ENCODE measurements at regions not wholly inside any gene's neighbourhood (a gene's known extent, or its start where the extent isn't known, plus 50 kb on each side); places are given as distances from the start of the nearest gene placed in this dataset.

DNA sequence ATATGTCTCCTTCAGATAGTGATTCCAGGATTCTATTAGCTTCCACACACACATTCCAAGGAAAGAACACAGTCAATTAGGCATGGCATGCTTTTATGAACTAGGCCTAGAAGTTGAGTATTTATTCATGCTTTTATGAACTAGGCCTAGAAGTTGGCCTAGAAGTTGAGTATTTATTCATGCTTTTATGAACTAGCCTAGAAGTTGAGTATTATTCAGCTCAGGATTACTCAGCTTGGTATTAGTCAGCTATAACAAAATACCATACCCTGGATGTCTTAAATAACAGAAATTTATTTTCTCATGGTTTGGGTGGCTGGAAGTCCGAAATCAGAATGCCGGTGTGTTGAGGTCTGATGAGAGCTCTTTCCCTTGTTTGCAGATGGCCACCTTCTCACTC is 442.7 kb upstream of the FLRT2 start:
- DNase-seq: no peak

DNA sequence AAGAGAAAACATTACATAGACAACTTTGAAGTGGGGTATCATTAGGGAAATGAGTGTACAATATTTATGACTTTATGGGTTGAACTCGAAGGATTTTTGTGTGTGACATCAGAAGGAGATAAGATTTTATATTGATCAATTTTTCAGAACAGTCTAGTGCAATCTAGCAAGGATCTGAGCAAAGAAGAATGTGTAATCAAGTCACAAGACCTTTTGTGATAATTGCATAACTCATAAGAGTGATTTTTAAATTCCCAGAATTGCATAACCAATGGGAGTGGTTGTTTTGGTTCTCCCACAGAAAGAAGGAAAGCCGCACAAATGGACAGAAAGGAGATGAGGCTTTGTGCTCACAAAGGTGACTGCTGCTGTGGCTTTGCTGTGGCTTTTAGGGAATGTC is 441.8 kb upstream of the FLRT2 start:
- no peak for DNase-seq

DNA sequence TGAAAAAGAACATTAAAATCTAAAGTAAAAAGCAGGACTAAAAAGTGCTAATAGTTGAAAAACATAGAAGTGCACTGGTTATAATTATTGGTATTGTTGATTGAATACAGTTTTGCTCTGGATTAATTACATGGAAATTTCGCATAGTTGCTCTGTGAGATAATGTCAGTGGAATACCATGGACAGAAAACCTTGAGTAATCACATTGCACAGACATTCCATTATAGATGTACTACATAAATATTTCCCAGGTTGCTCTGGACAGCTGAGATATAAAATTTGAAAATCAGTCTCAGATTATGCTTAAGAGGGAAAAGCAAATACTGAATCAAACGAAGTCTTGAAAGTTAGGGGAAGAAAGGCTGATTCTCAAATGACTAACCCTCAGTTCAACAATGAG is 439.3 kb upstream of the FLRT2 start:
- DNase-seq: no peak

DNA sequence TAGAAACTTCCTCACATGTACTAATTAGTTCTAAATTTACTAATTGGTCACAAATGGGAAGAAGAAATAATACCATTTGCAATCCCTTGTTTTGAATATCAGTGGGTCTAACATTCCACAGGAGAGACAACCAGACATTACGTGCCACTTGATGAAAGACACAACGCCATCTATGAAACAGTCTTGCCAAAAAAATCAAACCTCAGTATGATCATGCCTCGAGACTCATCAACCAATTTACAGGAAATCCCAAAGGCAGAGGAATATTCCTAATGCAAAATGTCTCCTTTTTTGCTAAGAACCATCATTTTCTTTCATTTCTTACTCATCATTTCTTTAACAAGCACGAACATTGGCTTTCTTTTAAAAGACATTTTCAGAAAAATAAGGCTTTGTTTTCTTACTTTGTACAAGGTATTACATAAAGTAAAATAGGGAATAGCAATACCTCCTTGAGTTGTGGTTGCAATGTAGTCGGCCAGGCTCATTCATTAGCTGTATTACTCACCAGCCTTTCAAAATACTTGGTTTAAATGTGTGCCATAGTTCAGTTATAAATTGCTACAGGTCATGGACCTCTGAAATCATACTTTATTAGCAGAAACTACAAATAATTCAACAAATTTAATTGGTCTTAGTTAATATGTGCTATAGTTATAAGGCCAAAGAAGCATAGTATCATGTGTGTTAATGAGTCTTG is 436.2 kb upstream of the FLRT2 start:
- DNase-seq: no peak

DNA sequence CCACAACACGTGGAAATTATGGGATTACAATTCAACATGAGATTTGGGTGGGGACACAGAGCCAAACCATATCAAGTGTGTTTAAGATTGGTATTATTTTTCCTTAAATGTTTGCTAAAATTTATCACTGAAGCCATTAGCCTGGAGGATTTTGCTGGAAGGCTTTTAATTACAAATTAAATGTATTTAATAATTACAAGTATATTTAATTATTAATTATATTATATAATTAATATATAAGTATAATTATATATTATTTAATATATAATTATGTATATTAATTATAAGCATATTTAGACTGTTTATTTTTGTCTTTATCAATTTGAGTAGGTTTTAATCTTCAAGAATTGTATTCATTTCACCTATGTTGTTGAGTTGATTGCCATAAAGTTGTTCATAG is 427.4 kb upstream of the FLRT2 start:
- no peak for DNase-seq

DNA sequence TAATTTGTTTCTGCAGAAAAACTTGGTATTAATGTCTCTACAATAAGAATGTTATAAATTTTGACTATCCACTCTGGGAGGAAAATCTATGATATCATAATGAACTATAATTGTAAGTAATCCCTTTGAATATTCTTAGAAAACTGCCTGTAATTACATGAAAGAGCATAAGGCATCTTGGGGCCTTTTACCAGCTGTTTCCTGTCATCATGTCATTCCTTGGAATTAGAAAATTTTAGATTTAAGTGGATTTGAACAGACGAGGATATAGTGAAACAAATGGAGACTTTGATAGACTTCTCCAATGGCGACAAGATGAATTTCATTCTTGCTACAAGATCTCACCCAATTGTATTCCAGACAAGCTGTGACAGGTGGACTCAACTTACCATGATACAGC is 423.4 kb upstream of the FLRT2 start:
- no peak for DNase-seq

DNA sequence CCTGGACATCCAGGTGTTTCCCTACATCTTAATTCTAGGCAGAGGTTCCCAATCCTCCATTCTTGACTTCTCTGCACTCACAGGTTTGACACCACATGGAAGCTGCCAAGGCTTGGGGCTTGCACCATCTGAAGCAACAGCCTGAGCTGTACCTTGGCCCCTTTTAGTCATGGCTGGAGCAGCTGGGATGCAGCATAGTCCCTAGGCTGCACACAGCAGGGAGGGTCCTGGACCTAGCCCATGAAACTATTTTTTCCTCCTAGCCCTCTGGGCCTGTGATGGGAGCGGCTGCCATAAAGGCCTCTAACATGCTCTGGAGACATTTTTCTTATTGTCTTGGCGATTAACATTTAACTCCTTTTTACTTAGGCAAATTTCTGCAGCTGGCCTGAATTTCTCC is 417.2 kb upstream of the FLRT2 start:
- no peak for DNase-seq

DNA sequence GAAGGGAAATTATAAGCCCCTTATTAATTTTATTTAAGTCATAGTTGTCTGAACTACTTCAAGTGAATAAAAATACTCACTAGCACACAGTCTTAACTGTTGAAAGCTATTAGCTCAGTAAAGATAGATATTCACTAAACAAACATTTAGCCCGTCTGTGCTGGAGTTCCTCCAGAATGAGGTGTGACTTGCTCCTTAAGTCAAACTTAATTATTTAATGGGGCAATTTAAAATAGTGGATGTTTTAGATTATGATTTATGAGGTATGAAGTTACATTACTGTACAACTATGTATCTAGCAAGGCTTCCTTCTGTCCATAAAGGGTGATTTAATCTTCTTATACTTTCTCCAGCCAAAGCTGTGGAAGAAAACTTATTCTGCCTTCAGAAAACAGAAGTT is 414.0 kb upstream of the FLRT2 start:
- DNase-seq: no peak

DNA sequence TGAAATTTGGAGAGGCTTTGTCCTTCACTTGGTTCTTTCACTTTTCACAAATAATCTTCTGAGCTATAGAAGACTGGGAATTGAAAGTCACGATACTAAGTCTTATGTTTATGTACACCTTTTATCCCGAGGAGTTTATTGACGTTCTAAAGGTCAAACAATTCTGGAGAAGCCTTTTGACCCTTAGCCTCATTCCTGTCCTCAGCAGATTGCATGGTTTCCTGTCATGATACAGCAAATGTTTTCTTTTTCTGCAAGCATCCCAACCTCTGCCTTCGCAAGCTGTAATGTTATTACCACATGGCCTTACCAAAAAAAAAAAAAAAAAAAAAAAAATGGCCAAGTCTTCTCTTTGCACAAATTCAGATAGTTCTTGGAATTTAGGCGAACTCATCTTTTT is 411.7 kb upstream of the FLRT2 start:
- no peak for DNase-seq

DNA sequence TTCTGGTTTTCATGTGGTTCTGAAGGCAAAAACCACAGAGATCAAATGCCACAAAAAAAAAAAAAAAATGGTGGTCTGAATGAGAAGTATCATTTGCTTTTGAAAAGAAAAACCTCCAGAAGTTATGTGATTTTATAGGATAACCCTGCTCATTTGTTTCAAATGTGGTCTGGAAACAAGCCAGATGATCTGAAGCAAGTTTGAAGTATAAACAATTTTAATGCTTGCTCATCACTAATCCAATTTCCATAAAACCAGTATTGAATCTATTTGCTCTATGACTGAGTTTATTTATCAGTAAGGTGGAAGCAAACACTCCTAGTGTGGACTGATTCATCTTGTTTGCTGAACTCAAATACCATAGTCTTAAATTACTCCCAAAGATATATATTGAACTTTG is 407.3 kb upstream of the FLRT2 start:
- DNase-seq: no peak

DNA sequence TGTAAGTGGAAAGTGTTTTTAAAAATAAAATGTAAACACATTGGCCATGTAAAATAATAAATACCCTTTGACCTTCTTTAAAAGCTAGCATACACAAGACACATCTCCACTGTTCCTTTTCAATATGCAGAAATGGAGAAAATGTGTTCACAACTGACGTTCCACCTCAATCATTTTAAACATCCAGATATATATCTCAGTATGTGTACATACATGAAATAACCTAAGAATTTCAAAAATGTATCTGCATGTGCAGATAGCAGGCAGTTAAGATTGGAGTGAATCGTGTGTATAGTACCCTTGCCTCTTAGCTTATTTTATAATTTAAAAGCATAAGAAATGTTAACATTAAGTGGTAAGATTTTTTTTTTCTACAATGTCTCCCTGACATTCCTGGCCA is 406.2 kb upstream of the FLRT2 start:
- DNase-seq: no peak

DNA sequence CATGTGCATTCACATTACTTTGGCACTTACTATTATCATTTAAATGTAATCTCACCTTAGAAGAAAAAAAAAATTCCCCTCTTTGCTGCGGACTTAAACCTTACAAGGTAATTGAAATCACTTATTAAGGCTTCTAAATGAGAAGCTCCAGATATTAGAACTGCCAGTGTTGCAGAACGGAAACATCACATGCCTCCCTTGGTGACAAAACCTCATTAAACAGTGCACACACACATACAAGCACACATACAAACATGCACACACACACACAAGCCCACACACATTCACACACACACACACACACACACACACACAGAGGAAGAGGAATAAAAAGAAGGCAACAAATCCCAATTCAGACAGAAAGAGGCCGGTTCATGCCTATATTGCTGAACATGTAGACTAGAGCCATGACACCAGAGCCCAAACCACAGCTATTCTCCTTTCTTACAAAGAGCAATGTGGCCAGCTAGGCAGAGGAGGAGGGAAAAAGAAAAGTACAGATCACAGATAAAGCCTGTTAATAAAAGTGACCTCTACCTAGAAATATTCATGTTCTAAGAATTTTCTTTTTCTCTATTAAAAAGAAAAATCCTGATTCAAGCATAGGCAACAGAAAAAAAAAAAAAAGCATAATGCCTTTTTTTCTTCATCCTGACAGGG is 405.2 kb upstream of the FLRT2 start:
- no peak for DNase-seq

DNA sequence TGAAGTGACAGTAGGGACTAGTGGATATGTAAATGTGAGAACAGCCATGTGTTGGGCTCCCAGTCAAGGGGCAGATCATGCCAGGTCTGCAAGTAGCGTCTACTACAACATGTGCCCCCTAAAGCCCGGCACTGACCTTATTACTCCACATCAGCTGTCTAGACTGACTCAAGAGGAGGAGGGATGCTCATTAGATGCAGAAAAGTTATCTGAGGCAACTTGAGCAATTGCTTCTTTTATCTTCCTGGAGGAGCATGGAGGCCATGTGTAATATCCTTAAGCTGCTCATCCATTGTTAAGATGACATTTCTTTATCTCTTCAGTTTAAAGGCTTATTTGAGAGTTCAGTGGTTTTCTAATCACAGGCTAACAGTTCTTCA is 404.7 kb upstream of the FLRT2 start:
- DNase-seq: no peak

DNA sequence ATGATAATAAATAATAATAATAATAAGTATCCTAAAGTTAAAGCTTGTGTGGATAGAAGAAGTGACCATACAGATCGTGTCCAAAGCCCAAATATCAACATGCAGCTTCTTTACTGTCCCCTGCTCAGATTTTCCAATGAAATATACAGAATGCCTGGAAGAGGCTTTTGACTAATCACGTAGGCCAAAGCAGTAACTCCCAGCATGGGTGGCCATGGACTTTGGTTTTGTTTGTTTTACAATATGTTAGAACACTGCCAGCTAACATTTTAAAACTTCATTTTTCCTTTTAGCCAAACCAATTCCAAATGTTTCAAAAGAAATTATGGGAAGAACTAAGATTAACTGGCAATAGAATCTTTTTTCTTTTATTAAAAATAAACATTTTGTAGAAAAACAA is 400.0 kb upstream of the FLRT2 start:
- no peak for DNase-seq

DNA sequence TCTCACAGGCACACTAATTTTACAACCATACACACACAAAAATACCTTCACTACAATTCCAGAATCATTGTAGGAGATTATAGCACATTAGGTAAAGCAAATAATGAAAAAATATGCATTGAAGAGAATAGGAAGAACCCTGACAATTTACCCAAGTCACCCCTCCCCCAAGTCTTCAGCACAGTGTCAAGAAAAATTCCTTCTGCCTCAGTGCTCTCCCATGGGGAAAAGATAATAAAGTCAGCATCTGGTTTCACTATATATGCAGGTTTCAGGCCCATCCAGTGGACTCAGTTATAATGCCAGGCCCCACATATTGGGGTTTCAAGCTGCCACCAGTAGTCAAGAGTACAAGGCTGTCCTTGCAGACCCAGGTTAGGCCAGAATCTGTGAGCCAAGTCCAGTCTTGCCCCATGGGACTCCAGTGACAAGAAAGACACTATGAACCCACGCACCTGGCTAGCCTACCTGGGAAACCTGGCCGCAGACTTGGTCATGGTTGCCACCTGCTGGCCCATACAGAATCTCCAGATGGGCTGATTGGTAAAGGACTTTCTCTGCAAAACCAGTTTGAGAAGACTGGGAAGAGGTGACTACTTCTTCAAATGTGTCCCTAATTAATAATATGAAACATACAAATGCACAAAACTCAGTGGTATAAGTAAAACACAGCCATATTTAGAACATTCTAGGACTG is 398.6 kb upstream of the FLRT2 start:
- no peak for DNase-seq

DNA sequence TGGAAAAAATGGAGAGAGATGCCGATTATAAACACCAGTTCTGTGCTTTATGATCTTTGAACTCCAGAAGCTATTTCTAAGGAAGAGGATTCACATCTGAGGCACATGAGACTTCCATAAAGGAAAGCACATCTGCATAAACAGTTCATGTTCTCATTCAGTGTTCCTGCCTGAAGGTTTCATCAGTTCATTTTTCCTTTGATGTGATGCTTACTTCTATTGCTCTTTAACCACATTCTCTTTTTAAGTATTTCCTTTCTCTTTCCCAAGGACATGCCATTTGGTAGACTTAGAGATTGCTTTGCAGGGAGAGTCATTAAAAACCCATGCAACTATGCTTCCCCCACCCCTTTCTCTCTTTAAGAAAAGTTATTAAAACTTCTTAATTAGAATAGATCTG is 387.0 kb upstream of the FLRT2 start:
- no peak for DNase-seq

DNA sequence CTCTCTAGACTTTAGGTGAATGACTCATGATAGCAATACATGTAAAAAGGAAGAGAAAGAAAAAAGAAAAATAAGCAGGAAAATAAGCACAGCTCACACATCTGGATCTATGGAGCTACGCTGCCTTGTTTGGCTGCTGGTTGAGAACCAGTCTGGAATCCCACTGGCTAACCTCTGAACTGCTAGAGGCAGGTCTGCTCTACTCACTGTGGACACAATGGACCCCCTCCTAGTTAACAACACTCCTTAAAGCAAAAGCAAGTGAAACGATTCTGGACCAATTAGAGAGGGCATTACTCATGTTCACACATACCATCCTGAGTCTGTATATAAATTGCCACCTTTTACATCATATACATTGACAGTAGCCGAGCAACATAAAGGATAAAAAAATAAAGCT is 383.2 kb upstream of the FLRT2 start:
- DNase-seq: no peak

DNA sequence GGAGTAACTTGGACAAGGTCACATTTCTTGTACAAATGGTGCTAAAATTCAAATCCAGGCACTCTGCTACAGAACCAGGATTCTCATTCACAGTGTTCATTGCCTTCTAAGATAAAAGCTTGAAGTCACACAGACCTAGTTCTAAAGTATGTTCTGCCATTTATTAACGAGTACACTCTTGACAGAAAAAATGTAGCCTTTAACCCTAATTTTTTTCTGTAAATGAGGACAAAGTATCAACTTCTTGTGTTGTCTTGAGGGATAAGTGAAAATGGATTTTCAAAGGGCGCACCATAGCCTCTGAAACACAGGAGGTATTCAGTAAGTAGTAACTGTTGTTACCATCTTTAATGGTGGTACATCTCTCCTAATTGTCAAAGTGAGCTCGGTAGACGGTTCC is 379.8 kb upstream of the FLRT2 start:
- no peak for DNase-seq

DNA sequence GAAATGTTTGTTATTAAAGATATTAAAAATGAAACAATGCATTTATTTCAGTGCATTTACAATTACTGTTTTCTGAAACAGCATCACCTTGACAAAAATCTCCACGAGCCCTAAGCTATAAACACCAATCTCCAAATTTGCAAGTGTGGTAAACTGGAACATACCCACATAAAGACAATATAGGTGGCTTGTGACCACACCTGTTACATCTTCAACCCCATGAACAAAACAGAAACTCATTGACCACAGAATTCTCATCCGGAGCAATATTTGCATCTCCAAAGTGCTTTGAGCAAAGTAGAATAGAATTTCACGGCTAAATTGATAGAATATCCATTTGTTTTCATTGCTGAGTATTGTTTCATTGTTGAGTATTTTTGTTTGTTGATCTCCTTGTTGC is 375.2 kb upstream of the FLRT2 start:
- no peak for DNase-seq

DNA sequence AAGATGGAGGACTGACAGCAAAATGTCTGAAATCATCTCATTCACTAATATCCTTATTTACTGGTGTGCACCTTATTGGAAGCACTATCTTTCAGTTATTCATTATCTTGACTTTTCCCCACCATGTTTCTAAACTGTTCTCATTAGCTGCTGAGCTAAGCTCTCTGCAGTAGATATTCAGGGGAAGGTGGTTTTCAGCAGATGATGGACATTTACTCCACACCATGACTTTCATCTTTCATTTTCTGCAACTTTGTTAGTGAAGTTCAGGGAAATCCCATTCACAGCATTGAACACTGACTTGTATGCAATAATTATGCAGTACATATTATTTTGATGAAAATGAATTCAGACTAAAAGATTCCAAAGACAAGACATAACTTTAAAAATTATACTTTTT is 373.6 kb upstream of the FLRT2 start:
- no peak for DNase-seq

DNA sequence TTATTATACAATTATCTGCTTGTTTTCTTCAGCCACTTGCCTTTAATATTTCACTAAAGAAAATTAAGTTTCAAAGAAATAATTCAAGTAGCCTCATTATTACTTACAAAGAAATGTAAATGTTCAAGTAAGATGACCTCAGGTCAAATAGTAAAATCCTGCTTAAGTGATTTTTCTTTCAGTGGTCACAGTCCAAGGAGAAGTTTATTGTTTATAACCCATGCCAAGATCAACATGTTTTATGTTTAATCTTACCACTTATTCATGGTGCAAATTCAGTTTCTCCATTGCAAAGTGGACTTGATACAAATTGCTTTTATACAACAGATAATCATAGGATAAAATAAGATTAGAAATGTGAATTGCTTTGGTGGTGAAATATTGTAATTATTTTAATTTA is 370.2 kb upstream of the FLRT2 start:
- no peak for DNase-seq

DNA sequence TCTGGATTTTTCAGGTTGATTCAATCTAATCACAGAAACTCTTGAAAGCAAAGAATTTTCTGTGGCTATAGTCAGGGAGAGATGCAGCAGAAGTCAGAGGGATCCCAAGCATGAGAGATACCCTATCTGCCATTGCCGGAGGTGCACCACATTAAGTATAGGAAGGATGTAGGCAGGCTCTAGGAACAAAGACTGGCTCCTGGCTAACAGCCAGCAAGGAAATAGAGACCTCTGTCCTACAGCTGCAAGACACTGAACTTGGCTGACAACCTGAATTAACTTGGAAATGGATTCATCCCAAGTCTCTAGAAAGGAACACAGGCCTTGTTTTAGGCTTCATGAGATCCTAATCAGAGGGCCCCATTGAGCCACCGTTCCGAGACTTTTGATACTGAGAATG is 364.9 kb upstream of the FLRT2 start:
- DNase-seq: no peak

DNA sequence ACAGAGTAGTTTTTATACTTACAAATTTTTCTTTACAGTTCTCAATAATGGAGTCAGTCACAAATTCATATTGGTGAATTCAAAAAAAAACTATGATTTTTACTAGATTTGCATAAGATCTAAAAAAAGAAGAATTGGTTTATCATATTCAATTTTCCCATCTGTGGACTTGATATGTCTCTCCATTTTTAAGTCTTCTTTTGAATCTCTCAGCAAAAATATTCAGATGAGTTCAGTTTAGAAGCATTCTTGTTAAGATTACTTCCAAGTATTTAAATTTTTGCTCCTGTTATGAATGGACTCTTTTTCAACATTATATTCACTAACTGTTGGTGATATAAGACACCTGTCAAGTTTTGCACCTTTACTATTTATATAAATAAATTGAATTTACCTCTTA is 360.6 kb upstream of the FLRT2 start:
- no peak for DNase-seq

DNA sequence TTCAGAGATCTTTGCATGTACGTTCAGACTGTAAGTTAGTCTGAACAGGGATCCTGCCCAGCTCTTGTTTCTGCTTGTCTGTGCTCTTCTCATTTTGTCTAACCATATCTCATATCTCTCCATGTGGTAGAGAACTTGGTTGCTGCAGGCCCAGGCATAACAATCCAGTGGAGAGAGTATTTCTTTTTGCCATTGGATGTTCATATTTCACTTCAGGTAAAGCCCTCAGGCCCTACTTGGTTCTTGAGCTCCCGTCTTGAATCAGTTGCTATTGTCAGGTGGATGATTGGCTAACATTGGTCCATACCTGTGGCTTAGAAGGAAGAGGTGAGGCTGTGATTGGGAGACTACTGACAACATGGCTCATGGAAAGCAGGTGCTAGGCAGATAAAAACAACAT is 357.7 kb upstream of the FLRT2 start:
- no peak for DNase-seq
